ENCODE measurements at regions not wholly inside any gene's neighbourhood (a gene's known extent, or its start where the extent isn't known, plus 50 kb on each side); places are given as distances from the start of the nearest gene placed in this dataset.
"Not testable (repeated sequence)": the region's sequence is repeated elsewhere in the genome, so short reads cannot be mapped to it uniquely, and the experiment has no call there.

DNA sequence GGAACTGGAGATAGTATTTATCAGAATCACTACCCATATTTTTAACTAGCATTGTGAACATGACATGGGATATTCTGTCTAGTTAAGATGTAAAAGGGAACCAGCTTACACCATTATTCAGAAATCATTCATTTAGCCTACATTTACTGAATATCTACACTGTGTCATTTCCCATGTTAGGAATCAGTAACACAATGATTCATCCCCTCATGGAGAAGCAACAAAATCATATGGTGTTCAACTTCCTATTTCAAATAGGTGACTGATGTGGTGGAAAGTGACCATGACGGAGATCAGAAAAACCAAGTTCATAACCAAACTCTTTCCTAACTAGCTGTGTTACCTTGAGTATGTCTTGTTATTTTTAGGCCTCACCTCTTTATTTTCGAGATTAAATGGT is 550.0 kb upstream of the TUSC1 start:
- TF ChIP-seq, protein P1, sequence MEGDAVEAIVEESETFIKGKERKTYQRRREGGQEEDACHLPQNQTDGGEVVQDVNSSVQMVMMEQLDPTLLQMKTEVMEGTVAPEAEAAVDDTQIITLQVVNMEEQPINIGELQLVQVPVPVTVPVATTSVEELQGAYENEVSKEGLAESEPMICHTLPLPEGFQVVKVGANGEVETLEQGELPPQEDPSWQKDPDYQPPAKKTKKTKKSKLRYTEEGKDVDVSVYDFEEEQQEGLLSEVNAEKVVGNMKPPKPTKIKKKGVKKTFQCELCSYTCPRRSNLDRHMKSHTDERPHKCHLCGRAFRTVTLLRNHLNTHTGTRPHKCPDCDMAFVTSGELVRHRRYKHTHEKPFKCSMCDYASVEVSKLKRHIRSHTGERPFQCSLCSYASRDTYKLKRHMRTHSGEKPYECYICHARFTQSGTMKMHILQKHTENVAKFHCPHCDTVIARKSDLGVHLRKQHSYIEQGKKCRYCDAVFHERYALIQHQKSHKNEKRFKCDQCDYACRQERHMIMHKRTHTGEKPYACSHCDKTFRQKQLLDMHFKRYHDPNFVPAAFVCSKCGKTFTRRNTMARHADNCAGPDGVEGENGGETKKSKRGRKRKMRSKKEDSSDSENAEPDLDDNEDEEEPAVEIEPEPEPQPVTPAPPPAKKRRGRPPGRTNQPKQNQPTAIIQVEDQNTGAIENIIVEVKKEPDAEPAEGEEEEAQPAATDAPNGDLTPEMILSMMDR (conservative IDR thresholded peaks at IDR 0.05; ENCODE audit: low read depth, low read length) = no peak

DNA sequence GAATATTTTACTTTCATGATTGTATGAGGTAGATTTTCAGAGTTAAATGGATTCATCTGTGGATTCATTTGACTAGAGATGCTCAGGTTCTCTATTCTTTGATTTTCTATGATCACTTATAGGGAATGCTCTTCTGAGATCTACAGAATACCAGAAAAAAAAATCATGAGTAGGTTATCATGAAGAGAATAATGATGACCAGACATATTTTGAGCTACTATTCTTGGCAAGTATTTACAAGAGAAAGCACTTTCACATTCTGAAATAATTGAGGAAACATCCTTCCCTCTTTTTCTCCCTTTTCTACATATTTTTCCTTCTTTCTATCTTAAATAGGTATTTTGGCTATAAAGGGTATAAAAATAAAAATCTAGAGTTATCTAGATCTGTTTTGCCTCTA is 543.0 kb upstream of the TUSC1 start:
- DNase-seq (ENCODE audit: low read depth) = no peak
- TF ChIP-seq, protein P1 (conservative IDR thresholded peaks at IDR 0.05; ENCODE audit: low read depth, low read length) = no peak

More for the DNA sequence above, 550.0 kb upstream of the TUSC1 start:
- DNase-seq (ENCODE audit: low read depth) = no peak
- H3K4me3 ChIP-seq (ENCODE audit: low read depth, low read length) = no peak overlapping the region

DNA sequence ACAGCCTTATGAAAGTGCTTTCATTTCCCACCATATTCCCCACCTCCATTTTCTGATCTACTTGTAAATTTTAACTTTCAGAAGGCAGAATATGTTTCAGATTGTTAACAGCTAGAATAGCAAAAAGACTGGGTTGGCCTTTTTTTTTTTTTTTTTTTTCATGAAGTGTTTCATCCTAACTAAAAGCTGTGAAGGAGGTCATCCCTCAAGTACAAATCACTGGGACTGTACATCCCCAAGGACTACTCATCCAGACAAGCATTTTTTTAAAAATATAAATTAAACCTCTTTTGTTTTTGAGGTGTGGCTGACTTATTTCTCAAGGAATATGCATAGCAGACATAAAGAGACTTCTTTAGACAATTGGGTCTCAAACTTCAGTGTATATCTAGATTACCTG is 542.1 kb upstream of the TUSC1 start:
- no peak for DNase-seq (ENCODE audit: low read depth)
- H3K4me3 ChIP-seq (ENCODE audit: low read depth, low read length) = no peak overlapping the region
- TF ChIP-seq, protein P1 (conservative IDR thresholded peaks at IDR 0.05; ENCODE audit: low read depth, low read length) = no peak

More for the DNA sequence above, 543.0 kb upstream of the TUSC1 start:
- no peak overlapping the region for H3K4me3 ChIP-seq (ENCODE audit: low read depth, low read length)

DNA sequence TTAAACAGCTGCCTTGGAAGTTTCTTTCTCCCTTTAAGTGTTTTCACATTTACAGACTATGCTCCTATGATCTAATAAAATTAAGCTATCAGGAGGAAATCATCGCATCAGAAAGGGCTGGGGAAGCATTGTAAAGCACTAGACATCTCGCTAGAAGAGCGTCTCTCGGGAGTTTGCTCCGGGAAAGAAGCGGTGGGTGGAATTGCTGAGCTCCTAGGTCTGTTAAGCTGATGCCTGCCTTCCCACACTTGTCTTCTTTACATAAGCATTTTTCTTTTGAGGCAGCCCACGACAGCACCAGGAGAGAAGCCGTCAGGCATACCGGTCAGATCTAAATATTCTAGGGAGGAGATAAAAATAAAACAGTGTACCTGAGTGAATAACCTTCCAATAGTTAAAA is 541.7 kb upstream of the TUSC1 start:
- DNase-seq (ENCODE audit: low read depth) = no peak
- TF ChIP-seq, protein P1 (conservative IDR thresholded peaks at IDR 0.05; ENCODE audit: low read depth, low read length) = no peak

DNA sequence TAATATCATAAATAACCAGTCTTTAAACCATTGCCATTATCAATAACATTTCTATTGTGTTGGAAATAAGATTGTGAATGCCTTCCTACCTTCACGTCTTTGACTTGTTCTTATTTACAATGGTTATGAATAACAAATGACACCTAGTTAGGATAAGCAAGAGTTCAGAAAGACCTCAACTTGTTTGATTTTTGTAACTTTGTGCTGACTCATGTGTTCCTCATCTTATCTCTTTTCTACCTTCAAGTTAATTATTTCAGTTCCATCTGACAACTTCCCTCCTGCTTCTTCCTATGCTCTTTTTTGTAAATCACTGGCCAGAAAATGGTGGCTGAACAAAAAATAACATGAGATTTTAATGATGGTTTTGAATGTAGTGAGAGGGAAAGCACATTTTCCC is 538.5 kb upstream of the TUSC1 start:
- DNase-seq (ENCODE audit: low read depth) = no peak
- H3K4me3 ChIP-seq (ENCODE audit: low read depth, low read length) = no peak overlapping the region
- TF ChIP-seq, protein P1 (conservative IDR thresholded peaks at IDR 0.05; ENCODE audit: low read depth, low read length) = no peak

More for the DNA sequence above, 541.7 kb upstream of the TUSC1 start:
- no peak overlapping the region for H3K4me3 ChIP-seq (ENCODE audit: low read depth, low read length)

DNA sequence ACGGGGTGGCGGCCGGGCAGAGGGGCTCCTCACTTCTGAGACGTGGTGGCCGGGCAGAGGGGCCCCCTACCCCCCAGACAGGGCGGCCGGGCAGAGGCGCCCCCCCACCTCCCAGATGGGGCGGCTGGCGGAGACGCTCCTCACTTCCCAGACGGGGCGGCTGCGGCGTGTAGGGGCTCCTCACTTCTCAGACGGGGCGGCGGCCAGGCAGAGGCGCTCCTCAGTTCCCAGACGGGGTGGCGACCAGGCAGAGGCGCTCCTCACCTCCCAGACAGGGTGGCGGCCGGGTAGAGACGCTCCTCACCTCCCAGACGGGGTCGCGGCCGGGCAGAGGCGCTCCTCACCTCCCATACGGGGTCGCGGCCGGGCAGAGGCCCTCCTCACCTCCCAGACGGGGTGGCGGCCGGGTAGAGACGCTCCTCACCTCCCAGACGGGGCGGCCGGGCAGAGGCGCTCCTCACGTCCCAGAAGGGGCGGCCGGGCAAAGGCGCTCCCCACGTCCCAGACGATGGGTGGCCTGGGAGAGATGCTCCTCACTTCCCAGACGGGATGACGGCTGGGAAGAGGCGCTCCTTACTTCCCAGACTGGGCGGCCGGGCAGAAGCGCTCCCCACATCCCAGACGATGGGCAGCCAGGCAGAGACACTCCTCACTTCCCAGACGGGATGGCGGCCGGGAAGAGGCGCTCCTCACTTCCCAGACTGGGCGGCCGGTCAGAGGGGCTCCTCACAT is 536.6 kb upstream of the TUSC1 start:
- not testable (repeated sequence) for DNase-seq (ENCODE audit: low read depth); H3K4me3 ChIP-seq (ENCODE audit: low read depth, low read length)

DNA sequence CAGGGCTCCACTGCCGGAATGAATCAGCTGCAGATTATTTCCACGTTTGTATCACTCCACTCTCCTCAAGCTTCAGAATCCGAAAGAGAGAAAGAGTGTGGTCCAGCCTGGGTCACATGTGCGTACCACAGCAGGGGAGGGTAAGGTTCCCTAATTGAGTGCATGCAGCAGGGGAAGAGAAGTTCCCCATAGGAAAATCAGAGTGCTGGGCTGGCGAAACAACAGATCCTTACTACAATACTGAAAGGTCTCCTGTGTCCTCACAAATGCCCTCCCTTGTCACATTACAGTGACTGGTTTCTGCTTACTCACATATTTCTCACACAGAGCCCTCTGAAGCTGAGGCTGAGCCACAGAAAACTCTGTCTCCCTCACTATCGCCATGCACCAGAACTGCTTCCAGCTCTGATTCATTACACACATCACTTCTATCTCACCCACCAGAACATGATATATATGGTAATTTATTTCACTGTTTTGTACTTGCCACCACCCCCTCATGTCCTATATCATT is 532.2 kb upstream of the TUSC1 start:
- no peak overlapping the region for H3K4me3 ChIP-seq (ENCODE audit: low read depth, low read length)
- TF ChIP-seq, protein P1 (conservative IDR thresholded peaks at IDR 0.05; ENCODE audit: low read depth, low read length) = no peak
- DNase-seq (ENCODE audit: low read depth) = no peak

Data from choroid plexus epithelial cell (primary cell).